Stimulated activated CD4-positive, alpha-beta T cell treated with anti-CD3 and anti-CD28 coated beads, Interleukin-1b, Interleukin-23, amount 100 ng/mL, for 1 hour (primary cell): ENCODE measurements at regions not wholly inside any gene's neighbourhood (a gene's known extent, or its start where the extent isn't known, plus 50 kb on each side); places are given as distances from the start of the nearest gene placed in this dataset.
"Not testable (repeated sequence)": the region's sequence is repeated elsewhere in the genome, so short reads cannot be mapped to it uniquely, and the experiment has no call there.

Experiments used
- DNase-seq, 2 donors: peaks; one replicate each; pipeline ENCODE4 v3.0.0-alpha.2; 2020; ENCODE audit warnings: low read depth in 2 of 2

DNA sequence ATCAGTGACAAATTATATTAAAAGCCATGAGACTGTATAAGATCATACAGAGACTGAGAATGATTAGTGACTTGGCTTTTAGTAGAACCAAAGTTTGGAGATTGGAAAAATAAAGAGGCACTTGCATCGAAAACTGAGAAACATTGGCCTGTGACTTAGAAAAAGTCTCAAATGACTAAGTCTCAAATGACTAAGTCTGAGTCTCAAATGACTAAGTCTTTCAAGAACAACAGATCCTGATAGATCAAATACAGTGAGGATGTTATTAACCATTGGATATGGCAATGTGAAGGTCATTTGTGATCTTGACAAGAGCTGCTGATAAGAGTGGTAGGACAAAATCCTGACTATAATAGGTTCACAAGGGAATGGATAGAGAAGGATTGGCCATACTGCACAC lies 135.5 kb upstream of the FANCL start:
- DNase-seq: no peak

- no peak for DNase-seq
These were observed 128.5 kb upstream of the FANCL start for GRCh38 chr2:58369594-58369993.

- DNase-seq: no peak
These were observed 123.0 kb upstream of the FANCL start for GRCh38 chr2:58364098-58364497.

DNA sequence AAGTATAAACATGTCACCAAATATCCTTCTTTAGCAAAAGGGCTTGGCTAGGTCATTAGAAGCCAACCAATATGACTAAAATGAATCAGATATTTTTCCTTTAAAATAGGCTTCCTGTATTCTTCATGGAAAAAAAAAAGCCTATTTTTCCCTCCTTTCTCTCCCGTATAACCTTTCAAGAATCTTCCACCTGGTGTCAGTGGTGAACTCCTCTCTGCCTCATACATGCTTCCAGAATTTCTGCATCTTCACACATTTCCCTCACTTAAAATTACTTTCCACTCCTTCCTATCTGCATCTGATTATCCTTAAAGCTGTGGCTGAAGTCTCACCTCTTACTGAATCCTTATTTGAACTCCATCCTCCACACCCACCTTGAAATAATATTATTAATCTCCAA lies 116.9 kb upstream of the FANCL start:
- DNase-seq: no peak

GRCh38 chr2:58357521-58357920 lies 116.4 kb upstream of the FANCL start:
- DNase-seq: no peak

GRCh38 chr2:58354230-58354629 lies 113.1 kb upstream of the FANCL start:
- no peak for DNase-seq

DNA sequence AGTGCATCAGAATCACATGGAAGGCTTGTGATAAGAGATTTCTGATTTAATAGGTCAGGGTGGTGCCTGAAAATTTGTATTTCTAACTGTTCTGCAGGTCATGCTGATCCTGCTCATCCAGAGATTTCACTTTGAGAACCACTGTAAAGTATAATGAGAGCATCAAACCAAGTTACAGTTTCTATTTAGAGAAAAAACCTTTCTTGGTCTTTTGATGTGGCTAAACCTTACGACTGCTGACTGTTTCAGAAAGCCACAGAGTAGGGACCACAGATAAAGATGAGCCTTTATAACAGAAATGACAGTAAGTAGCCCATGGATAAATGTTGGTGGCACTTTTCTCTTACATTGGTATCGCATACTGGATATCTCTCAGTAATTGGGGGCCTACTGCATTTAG lies 109.4 kb upstream of the FANCL start:
- DNase-seq: no peak

DNA sequence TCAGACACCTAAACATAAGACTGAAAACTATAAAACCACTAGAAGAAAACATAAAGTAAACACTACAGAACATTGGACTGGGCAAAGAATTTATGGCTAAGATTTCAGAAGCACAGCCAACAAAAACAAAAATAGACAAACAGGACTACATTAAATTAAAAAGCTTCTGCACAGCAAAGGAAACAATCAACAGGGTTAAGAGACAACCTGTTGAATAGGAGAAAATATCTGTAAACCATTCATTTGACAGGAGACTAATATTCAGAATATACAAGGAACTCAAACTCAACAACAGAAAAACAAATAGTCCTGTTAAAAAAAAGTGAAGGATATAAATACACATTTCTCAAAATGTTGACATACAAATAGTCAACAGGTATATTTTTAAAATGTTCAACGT lies 106.7 kb upstream of the FANCL start:
- DNase-seq: no peak

DNA sequence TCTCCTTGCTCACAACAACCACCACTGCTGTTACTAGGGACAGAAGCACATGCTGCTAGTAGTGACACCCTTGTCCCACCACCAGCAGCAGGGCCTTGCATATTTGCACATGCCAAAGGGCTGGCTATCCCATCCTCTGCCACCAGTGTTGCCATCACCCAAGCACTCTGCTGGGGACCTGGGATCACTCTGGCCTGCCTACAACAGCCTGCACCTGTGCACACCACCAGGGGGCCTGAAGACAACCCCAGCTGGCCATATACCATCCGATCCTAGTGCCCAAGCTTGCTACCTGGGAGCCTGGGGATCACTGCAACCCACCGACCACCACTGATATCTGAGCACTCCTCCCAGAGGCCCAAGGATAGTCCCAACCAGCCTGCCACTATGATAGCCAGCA lies 99.9 kb upstream of the FANCL start:
- DNase-seq: no peak

GRCh38 chr2:58339548-58340243 lies 98.6 kb upstream of the FANCL start:
- no peak for DNase-seq

- DNase-seq: no peak
These were observed 95.3 kb upstream of the FANCL start for GRCh38 chr2:58336416-58336815.

DNA sequence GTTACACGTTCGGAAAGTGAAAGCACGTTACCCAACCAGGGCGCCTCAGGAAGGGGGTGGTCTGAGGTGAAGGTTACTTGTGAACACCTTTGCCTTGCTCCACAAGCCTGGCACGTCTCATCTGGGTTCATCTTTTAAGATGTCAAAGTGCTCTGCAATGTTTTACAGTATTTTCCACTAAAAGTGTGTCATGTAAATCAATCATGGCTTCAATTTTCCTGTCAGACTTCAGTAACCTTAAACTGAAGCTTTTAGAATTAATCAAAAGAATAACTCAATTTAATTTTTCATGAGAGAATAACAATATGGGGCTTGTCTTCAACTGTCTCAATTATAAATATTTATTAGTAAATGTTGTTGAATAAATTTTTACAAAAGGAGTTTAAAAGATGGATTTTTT lies 93.3 kb upstream of the FANCL start:
- no peak for DNase-seq

- not testable (repeated sequence) for DNase-seq
These were observed 84.3 kb upstream of the FANCL start for GRCh38 chr2:58325296-58325895.

GRCh38 chr2:58319481-58319880 lies 78.4 kb upstream of the FANCL start:
- no peak for DNase-seq

DNA sequence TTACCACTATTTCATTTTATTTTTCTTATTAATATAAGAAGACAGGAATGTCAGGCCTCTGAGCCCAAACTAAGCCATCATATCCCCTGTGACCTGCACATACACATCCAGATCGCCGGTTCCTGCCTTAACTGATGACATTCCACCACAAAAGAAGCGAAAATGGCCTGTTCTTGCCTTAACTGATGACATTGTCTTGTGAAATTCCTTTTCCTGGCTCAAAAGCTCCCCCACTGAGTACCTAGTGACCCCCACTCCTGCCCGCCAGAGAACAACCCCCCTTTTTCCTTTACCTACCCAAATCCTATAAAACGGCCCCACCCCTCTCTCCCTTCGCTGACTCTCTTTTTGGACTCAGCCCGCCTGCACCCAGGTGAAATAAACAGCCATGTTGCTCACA lies 77.8 kb upstream of the FANCL start:
- not testable (repeated sequence) for DNase-seq

DNA sequence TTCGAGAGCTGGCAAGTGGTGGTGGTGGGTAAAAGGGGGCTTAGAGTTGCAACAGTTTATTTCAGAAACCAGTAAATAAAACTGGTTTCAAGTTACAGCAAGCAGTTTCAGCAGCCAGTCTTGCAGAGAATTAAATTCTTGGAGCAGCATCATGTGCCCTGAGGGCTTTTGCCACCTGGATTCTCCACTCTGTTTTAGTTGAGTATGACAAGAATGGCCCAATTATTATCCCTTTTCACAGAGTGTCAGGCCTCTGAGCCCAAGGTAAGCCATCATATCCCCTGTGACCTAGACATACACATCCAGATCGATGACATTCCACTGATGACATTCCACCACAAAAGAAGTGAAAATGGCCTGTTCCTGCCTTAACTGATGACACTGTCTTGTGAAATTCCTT lies 72.8 kb upstream of the FANCL start:
- DNase-seq: no peak

GRCh38 chr2:58308435-58308834 lies 67.3 kb upstream of the FANCL start:
- DNase-seq: no peak

- no peak for DNase-seq
These were observed 63.7 kb upstream of the FANCL start for GRCh38 chr2:58304843-58305242.

- DNase-seq: no peak
These were observed 58.0 kb upstream of the FANCL start for GRCh38 chr2:58299123-58299522.

- DNase-seq: no peak
These were observed 51.9 kb upstream of the FANCL start for GRCh38 chr2:58293056-58293455.

- DNase-seq: no peak
These were observed 50.8 kb upstream of the FANCL start for GRCh38 chr2:58291726-58292438.
